ENCODE measurements at regions not wholly inside any gene's neighbourhood (a gene's known extent, or its start where the extent isn't known, plus 50 kb on each side); places are given as distances from the start of the nearest gene placed in this dataset.
"Not testable (repeated sequence)": the region's sequence is repeated elsewhere in the genome, so short reads cannot be mapped to it uniquely, and the experiment has no call there.

GRCh38 chr20:61057443-61058121 is 194.5 kb upstream of the CDH4 start:
- in situ Hi-C loops (cut with HindIII; ENCODE audit: low sequenced_read_pairs), result no loop called here

GRCh38 chr20:61061981-61062380 is 190.1 kb upstream of the CDH4 start:
- in situ Hi-C loops (cut with HindIII; ENCODE audit: low sequenced_read_pairs), result no loop called here
- no peak for DNase-seq (ENCODE audit: low spot score)

More at GRCh38 chr20:61057443-61058121, 194.5 kb upstream of the CDH4 start:
- DNase-seq (ENCODE audit: low spot score), result no peak

GRCh38 chr20:61065853-61066252 is 186.2 kb upstream of the CDH4 start:
- in situ Hi-C loops (cut with HindIII; ENCODE audit: low sequenced_read_pairs), result no loop called here
- no peak for DNase-seq (ENCODE audit: low spot score)

GRCh38 chr20:61066526-61066925 is 185.5 kb upstream of the CDH4 start:
- in situ Hi-C loops (cut with HindIII; ENCODE audit: low sequenced_read_pairs), result no loop called here
- DNase-seq (ENCODE audit: low spot score), result no peak

- in situ Hi-C loops (cut with HindIII; ENCODE audit: low sequenced_read_pairs), result no loop called here
- DNase-seq (ENCODE audit: low spot score), result no peak
These were observed 184.8 kb upstream of the CDH4 start for GRCh38 chr20:61067221-61067620.

GRCh38 chr20:61072398-61072797 is 179.7 kb upstream of the CDH4 start:
- in situ Hi-C loops (cut with HindIII; ENCODE audit: low sequenced_read_pairs), result no loop called here
- DNase-seq (ENCODE audit: low spot score), result no peak

GRCh38 chr20:61073376-61073775 is 178.7 kb upstream of the CDH4 start:
- no peak for DNase-seq (ENCODE audit: low spot score)
- in situ Hi-C loops (cut with HindIII; ENCODE audit: low sequenced_read_pairs), result no loop called here

- no peak for DNase-seq (ENCODE audit: low spot score)
- in situ Hi-C loops (cut with HindIII; ENCODE audit: low sequenced_read_pairs), result no loop called here
These were observed 169.3 kb upstream of the CDH4 start for GRCh38 chr20:61082720-61083119.

GRCh38 chr20:61083431-61083830 is 168.6 kb upstream of the CDH4 start:
- no peak for DNase-seq (ENCODE audit: low spot score)
- in situ Hi-C loops (cut with HindIII; ENCODE audit: low sequenced_read_pairs), result no loop called here

GRCh38 chr20:61086031-61086430 is 166.0 kb upstream of the CDH4 start:
- no peak for DNase-seq (ENCODE audit: low spot score)
- in situ Hi-C loops (cut with HindIII; ENCODE audit: low sequenced_read_pairs), result no loop called here

- in situ Hi-C loops (cut with HindIII; ENCODE audit: low sequenced_read_pairs), result no loop called here
- DNase-seq (ENCODE audit: low spot score), result no peak
These were observed 161.5 kb upstream of the CDH4 start for GRCh38 chr20:61090541-61090940.

- DNase-seq (ENCODE audit: low spot score), result no peak
These were observed 159.8 kb upstream of the CDH4 start for GRCh38 chr20:61092251-61092650.

GRCh38 chr20:61094581-61094980 is 157.5 kb upstream of the CDH4 start:
- no peak for DNase-seq (ENCODE audit: low spot score)
- in situ Hi-C loops (cut with HindIII; ENCODE audit: low sequenced_read_pairs), result no loop called here

More at GRCh38 chr20:61092251-61092650, 159.8 kb upstream of the CDH4 start:
- in situ Hi-C loops (cut with HindIII; ENCODE audit: low sequenced_read_pairs), result no loop called here

GRCh38 chr20:61096463-61096862 is 155.6 kb upstream of the CDH4 start:
- no peak for DNase-seq (ENCODE audit: low spot score)
- in situ Hi-C loops (cut with HindIII; ENCODE audit: low sequenced_read_pairs), result no loop called here

- in situ Hi-C loops (cut with HindIII; ENCODE audit: low sequenced_read_pairs), result no loop called here
- DNase-seq (ENCODE audit: low spot score), result no peak
These were observed 152.3 kb upstream of the CDH4 start for GRCh38 chr20:61099806-61100205.

GRCh38 chr20:61100489-61100888 is 151.6 kb upstream of the CDH4 start:
- in situ Hi-C loops (cut with HindIII; ENCODE audit: low sequenced_read_pairs), result no loop called here

GRCh38 chr20:61101321-61101720 is 150.7 kb upstream of the CDH4 start:
- in situ Hi-C loops (cut with HindIII; ENCODE audit: low sequenced_read_pairs); DNase-seq (ENCODE audit: low spot score): not testable (repeated sequence)

More at GRCh38 chr20:61100489-61100888, 151.6 kb upstream of the CDH4 start:
- no peak for DNase-seq (ENCODE audit: low spot score)

- DNase-seq (ENCODE audit: low spot score), result no peak
- in situ Hi-C loops (cut with HindIII; ENCODE audit: low sequenced_read_pairs), result no loop called here
These were observed 147.8 kb upstream of the CDH4 start for GRCh38 chr20:61104232-61104631.

- no peak for DNase-seq (ENCODE audit: low spot score)
- in situ Hi-C loops (cut with HindIII; ENCODE audit: low sequenced_read_pairs), result no loop called here
These were observed 146.7 kb upstream of the CDH4 start for GRCh38 chr20:61105395-61105794.

- in situ Hi-C loops (cut with HindIII; ENCODE audit: low sequenced_read_pairs), result no loop called here
- DNase-seq (ENCODE audit: low spot score), result no peak
These were observed 145.6 kb upstream of the CDH4 start for GRCh38 chr20:61106438-61106837.

GRCh38 chr20:61109221-61109805 is 142.7 kb upstream of the CDH4 start:
- DNase-seq (ENCODE audit: low spot score), result no peak
- in situ Hi-C loops (cut with HindIII; ENCODE audit: low sequenced_read_pairs), result no loop called here
